GM18907 (cell line): ENCODE measurements at regions not wholly inside any gene's neighbourhood (a gene's known extent, or its start where the extent isn't known, plus 50 kb on each side); places are given as distances from the start of the nearest gene placed in this dataset.

ENCODE experiments used
- ATAC-seq: cut with Tn5 transposase; IDR thresholded peaks from one replicate; pipeline ENCODE4 v1.9.1; 2021; ENCODE audit warnings: mild to moderate bottlenecking, moderate library complexity; ENCODE audit not compliant: unreplicated experiment

GRCh38 chr4:136862653-136863052, 669.6 kb downstream of the PCDH18 start:
- ATAC-seq, result no peak

- ATAC-seq, result no peak
Measured at GRCh38 chr4:136861091-136861490, 671.2 kb downstream of the PCDH18 start.

GRCh38 chr4:136858903-136859302, 673.4 kb downstream of the PCDH18 start:
- no peak for ATAC-seq

GRCh38 chr4:136855886-136856285, 676.4 kb downstream of the PCDH18 start:
- no peak for ATAC-seq

GRCh38 chr4:136850446-136850845, 681.8 kb downstream of the PCDH18 start:
- ATAC-seq, result no peak

GRCh38 chr4:136847881-136848621, 684.2 kb downstream of the PCDH18 start:
- ATAC-seq, result no peak

GRCh38 chr4:136841526-136841925, 690.8 kb downstream of the PCDH18 start:
- peak; percentile 54 for ATAC-seq

GRCh38 chr4:136838607-136839006, 693.7 kb downstream of the PCDH18 start:
- ATAC-seq, result no peak

GRCh38 chr4:136831553-136831952, 700.7 kb downstream of the PCDH18 start:
- ATAC-seq, result no peak

- ATAC-seq, result no peak
Measured at GRCh38 chr4:136829280-136829679, 703.0 kb downstream of the PCDH18 start.

GRCh38 chr4:136823020-136823419, 709.3 kb downstream of the PCDH18 start:
- ATAC-seq, result no peak

GRCh38 chr4:136818811-136819330, 713.4 kb downstream of the PCDH18 start:
- ATAC-seq, result no peak

- no peak for ATAC-seq
Measured at GRCh38 chr4:136812100-136812880, 720.0 kb downstream of the PCDH18 start.

- ATAC-seq, result no peak
Measured at GRCh38 chr4:136811496-136812077, 720.7 kb downstream of the PCDH18 start.

GRCh38 chr4:136810626-136811025, 721.7 kb downstream of the PCDH18 start:
- no peak for ATAC-seq

- ATAC-seq, result no peak
Measured at GRCh38 chr4:136806844-136807243, 725.5 kb downstream of the PCDH18 start.

GRCh38 chr4:136805617-136806016, 726.7 kb downstream of the PCDH18 start:
- no peak for ATAC-seq

GRCh38 chr4:136803433-136803832, 728.9 kb downstream of the PCDH18 start:
- ATAC-seq, result no peak

- no peak for ATAC-seq
Measured at GRCh38 chr4:136800248-136800647, 732.0 kb downstream of the PCDH18 start.

GRCh38 chr4:136796953-136797352, 735.3 kb downstream of the PCDH18 start:
- ATAC-seq, result no peak

GRCh38 chr4:136793848-136794247, 738.4 kb downstream of the PCDH18 start:
- no peak for ATAC-seq

- no peak for ATAC-seq
Measured at GRCh38 chr4:136784326-136784725, 748.0 kb downstream of the PCDH18 start.
